ENCODE measurements at regions not wholly inside any gene's neighbourhood (a gene's known extent, or its start where the extent isn't known, plus 50 kb on each side); places are given as distances from the start of the nearest gene placed in this dataset.

DNA sequence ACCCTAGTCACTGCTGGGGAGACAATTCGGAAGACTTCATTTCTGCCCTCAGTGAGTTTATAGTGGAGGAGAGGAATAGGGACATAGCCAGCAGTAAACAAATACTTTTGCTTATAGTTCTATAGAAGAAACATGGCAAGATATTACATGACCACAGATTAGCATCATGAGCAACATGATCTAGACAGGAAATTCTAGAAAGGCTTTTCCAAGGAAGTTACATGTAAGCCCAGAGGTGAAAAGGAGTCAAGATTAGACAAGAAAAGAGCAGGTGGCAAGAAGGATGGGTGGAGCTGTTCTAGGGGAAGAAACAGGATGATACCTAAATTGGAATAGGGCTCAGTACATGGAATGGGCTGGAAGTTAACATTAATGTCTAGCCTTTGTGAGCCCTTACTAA lies 82.8 kb upstream of the MYO10 start:
- no peaks in the 10 kb centered on the region for H3K27me3 ChIP-seq (replicated peaks in 1 of 7)
- H3K27ac ChIP-seq, result no peak overlapping the region
- H3K36me3 ChIP-seq, result no peaks in the 10 kb centered on the region
- TF ChIP-seq POLR2AphosphoS5 (IDR thresholded peaks at IDR 0.05), result no peak
- TF ChIP-seq, protein P1, sequence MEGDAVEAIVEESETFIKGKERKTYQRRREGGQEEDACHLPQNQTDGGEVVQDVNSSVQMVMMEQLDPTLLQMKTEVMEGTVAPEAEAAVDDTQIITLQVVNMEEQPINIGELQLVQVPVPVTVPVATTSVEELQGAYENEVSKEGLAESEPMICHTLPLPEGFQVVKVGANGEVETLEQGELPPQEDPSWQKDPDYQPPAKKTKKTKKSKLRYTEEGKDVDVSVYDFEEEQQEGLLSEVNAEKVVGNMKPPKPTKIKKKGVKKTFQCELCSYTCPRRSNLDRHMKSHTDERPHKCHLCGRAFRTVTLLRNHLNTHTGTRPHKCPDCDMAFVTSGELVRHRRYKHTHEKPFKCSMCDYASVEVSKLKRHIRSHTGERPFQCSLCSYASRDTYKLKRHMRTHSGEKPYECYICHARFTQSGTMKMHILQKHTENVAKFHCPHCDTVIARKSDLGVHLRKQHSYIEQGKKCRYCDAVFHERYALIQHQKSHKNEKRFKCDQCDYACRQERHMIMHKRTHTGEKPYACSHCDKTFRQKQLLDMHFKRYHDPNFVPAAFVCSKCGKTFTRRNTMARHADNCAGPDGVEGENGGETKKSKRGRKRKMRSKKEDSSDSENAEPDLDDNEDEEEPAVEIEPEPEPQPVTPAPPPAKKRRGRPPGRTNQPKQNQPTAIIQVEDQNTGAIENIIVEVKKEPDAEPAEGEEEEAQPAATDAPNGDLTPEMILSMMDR (IDR thresholded peaks at IDR 0.05 in 8 of 11, conservative IDR thresholded peaks at IDR 0.05 in 3 of 11), result no peak
- no peak for TF ChIP-seq POLR2A (IDR thresholded peaks at IDR 0.05)
- H3K4me3 ChIP-seq, result no peak overlapping the region
- 86 to 100% (median 96%) methylated on average over 1 of the region's 1 CpG for WGBS, 5 donors
- no peaks in the 10 kb centered on the region for H3K9me3 ChIP-seq
- DNase-seq, result no peak
- H3K4me1 ChIP-seq, result peaks cover 0 to 10% (median 4%) of the 10 kb centered on the region in 6 donors
- intact Hi-C loops (cut with DNase I; ENCODE audit: low total_unique reads), result no loop called here

GRCh38 chr5:17019324-17019723 lies 83.2 kb upstream of the MYO10 start:
- intact Hi-C loops (cut with DNase I; ENCODE audit: low total_unique reads), result no loop called here
- DNase-seq, result no peak
- TF ChIP-seq, protein P1 (IDR thresholded peaks at IDR 0.05 in 8 of 11, conservative IDR thresholded peaks at IDR 0.05 in 3 of 11), result no peak
- no peak for TF ChIP-seq POLR2A (IDR thresholded peaks at IDR 0.05)
- no peak for TF ChIP-seq POLR2AphosphoS5 (IDR thresholded peaks at IDR 0.05)

GRCh38 chr5:17020678-17021601 lies 84.9 kb upstream of the MYO10 start:
- WGBS, 5 donors, result 62 to 75% (median 68%) methylated on average over 8 of the region's 8 CpGs
- Histone ChIP-seq H3K27me3 (replicated peaks in 1 of 7) (no peaks in the 10 kb centered on the region), H3K9me3 (no peaks in the 10 kb centered on the region), H3K36me3 (no peaks in the 10 kb centered on the region), H3K4me1 (peaks cover 0 to 10% (median 4%) of the 10 kb centered on the region in 6 donors), H3K27ac (peak overlapping the region in 7 of 8 donors; percentile 41 to 61 (median 51)), H3K4me3 (no peak overlapping the region)
- intact Hi-C loops (cut with DNase I; ENCODE audit: low total_unique reads), result no loop called here
- no peak for DNase-seq
- no peak for TF ChIP-seq POLR2A (IDR thresholded peaks at IDR 0.05)
- TF ChIP-seq, protein P1 (IDR thresholded peaks at IDR 0.05 in 8 of 11, conservative IDR thresholded peaks at IDR 0.05 in 3 of 11), result no peak
- no peak for TF ChIP-seq POLR2AphosphoS5 (IDR thresholded peaks at IDR 0.05)

More at GRCh38 chr5:17019324-17019723, 83.2 kb upstream of the MYO10 start:
- H3K9me3 ChIP-seq, result no peaks in the 10 kb centered on the region
- peaks cover 0 to 10% (median 4%) of the 10 kb centered on the region in 6 donors for H3K4me1 ChIP-seq
- no peak overlapping the region for H3K27ac ChIP-seq
- WGBS, 5 donors, result 89 to 96% (median 93%) methylated on average over 6 of the region's 6 CpGs
- no peaks in the 10 kb centered on the region for H3K36me3 ChIP-seq
- no peaks in the 10 kb centered on the region for H3K27me3 ChIP-seq (replicated peaks in 1 of 7)
- no peak overlapping the region for H3K4me3 ChIP-seq

DNA sequence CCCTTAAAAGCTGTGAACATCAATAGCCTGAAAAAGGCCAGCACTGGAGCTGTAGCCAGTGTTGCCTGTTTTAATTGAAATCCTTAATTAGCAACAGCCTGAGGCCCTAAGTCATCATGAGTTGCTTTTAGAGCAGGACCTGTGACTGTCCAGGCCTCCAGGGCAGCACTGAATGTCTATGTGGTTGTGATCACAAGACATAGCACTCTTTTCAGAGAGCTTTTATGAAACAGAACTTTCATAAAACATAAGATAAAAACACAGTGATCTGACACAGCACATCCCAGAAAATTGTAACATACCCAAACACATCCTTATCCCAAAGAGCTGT lies 85.5 kb upstream of the MYO10 start:
- DNase-seq, result no peak
- intact Hi-C loops (cut with DNase I; ENCODE audit: low total_unique reads), result no loop called here
- H3K4me1 ChIP-seq, result peaks cover 0 to 10% (median 4%) of the 10 kb centered on the region in 6 donors
- no peaks in the 10 kb centered on the region for H3K36me3 ChIP-seq
- H3K27me3 ChIP-seq (replicated peaks in 1 of 7), result no peaks in the 10 kb centered on the region
- TF ChIP-seq POLR2A (IDR thresholded peaks at IDR 0.05) (no peak), POLR2AphosphoS5 (IDR thresholded peaks at IDR 0.05) (no peak)
- TF ChIP-seq, protein P1 (IDR thresholded peaks at IDR 0.05 in 8 of 11, conservative IDR thresholded peaks at IDR 0.05 in 3 of 11), result no peak
- H3K27ac ChIP-seq, result peak overlapping the region in 7 of 8 donors; percentile 41 to 61 (median 50)
- H3K4me3 ChIP-seq, result no peak overlapping the region
- H3K9me3 ChIP-seq, result no peaks in the 10 kb centered on the region

All from spleen (tissue), 11 donors.